HTR-8/SVneo (cell line): ENCODE measurements at regions not wholly inside any gene's neighbourhood (a gene's known extent, or its start where the extent isn't known, plus 50 kb on each side); places are given as distances from the start of the nearest gene placed in this dataset.
"Not testable (repeated sequence)": the region's sequence is repeated elsewhere in the genome, so short reads cannot be mapped to it uniquely, and the experiment has no call there.

Experiments used
- DNase-seq: peaks from one replicate; pipeline ENCODE4 v3.0.0; 2011; ENCODE audit warnings: low spot score, mixed read lengths; ENCODE audit not compliant: insufficient read length
- FAIRE-seq: peaks from 2 replicates; lab custom pipeline; 2011; peaks lifted over from hg19 to GRCh38; lab: Jason Lieb, UNC

GRCh38 chr9:91512235-91512634 is 88.6 kb upstream of the NFIL3 start:
- FAIRE-seq, DNase-seq: not testable (repeated sequence)

DNA sequence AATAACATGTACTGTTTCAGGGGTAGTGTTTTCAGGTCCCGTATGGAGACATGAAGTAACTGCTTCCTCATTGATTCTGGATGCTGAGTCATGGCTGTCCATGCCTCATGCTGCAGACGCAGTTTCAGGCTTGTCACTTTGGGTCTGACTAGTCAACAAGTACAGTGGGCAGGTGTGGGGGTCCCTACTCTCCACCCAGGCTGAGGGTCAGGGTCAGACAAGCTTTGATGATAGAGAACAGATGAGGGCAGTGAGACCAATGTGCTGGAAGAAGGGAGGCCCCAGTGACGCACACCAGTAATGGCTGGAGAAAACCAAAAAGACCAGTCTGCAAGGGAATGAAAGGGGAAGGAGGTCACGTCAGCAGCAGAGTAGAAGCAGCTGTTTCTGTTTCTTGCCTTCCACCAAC is 80.0 kb upstream of the NFIL3 start:
- no peak for DNase-seq
- FAIRE-seq = no peak

- FAIRE-seq (no peak), DNase-seq (no peak)
Measured at GRCh38 chr9:91502913-91503672, 79.5 kb upstream of the NFIL3 start.

GRCh38 chr9:91502475-91502874 is 78.8 kb upstream of the NFIL3 start:
- no peak for FAIRE-seq

DNA sequence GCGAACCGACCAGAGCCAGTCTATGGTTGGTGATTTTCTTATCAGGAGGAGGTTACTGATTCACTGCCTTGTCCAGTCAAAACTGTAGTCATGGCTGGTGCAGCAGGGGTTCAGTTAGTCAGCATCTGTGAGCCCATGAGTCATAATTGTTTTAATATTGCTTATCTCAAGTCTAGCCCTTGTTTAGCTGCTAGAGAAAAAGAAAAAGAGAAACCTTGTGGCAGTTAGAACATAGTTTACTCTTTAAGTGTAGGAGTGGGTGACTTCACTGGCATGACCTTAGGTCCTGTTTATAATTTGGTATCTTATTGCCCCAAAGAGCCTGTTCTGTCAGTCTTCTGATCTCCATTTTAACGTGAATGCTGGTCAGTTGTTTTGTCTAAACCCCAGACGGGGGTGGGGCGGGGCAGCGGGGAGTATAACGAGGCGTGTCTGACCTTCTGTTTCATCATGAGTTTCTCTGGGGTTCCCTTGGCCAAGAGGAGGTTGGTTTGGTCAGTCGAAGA is 76.9 kb upstream of the NFIL3 start:
- DNase-seq = no peak
- no peak for FAIRE-seq

More at GRCh38 chr9:91502475-91502874, 78.8 kb upstream of the NFIL3 start:
- no peak for DNase-seq

DNA sequence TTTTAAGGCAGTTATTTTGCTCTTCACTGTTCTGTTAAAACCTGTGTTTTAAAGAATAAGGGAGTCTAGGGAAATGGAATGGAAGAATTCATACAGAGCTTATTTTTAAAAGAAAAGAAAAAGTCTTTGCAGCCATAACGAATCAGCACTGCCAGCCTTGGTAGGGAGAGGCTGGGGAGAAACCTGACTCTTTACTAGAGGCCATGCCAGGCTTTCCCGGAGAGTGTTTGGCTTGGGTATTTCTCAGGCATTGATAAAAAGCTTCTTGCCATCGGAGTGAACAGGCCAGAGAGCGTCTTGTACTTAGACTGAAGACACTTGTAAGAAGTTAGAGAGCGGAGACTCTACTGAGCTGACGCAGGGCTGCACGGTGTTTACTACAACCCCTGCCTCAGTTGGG is 72.7 kb upstream of the NFIL3 start:
- FAIRE-seq = no peak
- DNase-seq = no peak

DNA sequence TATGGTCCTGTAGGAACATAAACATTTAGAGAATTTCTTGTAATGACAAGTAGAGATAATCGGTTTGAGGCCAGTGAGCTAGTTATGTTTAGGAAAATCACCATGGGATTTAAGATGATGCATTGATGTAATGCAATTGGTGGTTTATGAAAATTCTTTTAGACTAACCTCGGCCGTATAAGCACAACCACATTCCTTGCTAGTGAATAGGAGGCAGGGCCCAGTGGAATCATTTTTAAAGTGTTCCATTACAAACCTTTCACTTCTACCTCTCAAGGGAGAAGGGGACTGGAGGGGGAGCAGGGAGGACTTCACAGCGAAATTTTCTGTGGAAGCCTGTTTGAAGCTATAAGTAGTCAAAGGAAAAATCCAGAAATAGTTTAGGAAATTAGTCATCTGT is 71.8 kb upstream of the NFIL3 start:
- FAIRE-seq (no peak), DNase-seq (peak; percentile 33)

DNA sequence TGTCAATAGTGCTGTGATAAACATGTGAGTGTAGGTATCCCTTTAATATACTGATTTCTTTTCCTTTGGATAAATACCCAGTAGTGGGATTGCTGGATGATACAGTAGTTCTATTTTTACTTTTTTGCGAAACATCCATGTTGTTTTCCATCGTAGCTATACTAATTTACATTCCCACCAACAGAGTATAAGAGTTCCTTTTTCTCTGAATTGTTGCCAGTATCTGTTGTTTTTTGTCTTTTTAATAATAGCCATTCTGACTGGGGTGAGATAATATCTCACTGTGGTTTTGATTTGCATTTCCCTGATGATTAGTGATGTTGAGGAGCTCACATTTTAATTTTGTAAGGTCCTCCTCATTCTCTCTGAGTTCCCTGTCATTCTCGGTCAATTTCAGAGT is 71.1 kb upstream of the NFIL3 start:
- no peak for FAIRE-seq

DNA sequence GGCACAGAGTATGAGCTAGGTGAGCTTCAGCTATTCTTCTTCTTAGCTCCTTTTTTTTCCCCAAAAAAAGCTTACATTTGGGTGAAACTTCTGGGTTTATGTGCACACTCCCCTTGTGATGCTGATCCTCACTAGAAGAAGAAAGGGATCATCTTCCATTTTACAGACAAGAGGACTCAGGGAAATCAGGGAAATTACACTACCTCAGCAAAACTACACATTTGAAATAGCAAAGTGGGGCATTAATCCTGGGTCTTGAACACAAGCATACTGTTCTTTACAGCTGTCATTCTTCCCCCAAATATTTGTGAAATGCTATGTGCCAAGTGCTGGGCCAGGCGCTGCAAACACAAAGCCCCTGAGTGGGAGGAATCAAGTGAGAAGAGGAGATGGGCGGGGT is 68.6 kb upstream of the NFIL3 start:
- FAIRE-seq (no peak), DNase-seq (no peak)

More for the DNA sequence above, 71.1 kb upstream of the NFIL3 start:
- no peak for DNase-seq

- FAIRE-seq (no peak), DNase-seq (no peak)
Measured at GRCh38 chr9:91491624-91492023, 68.0 kb upstream of the NFIL3 start.

DNA sequence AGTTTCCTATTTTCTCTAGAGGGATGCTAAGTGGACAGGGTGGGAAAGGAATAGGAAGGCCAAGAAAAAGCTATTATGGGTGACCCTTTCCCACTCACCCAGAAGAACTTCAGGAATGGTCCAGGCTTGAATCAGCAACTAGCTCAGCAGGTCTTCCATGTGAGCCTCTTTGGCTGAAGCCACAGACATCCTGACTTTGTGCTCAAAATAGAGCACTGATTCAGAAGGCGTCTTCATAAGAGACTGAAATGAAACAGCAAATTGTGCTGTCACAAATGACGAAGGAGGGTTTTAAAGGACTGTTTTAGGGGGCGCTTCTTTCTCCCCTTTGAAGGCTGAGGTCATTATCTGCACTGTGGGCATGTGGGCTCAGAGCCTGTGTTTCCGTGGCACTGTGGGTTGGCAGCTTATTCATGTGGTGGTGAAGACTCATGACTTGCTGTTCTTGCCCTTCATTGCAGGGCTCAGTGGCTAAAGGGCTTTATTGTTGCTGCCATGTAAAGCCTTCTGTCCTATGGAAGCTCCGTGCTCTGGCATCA is 65.8 kb upstream of the NFIL3 start:
- DNase-seq (no peak), FAIRE-seq (no peak)

DNA sequence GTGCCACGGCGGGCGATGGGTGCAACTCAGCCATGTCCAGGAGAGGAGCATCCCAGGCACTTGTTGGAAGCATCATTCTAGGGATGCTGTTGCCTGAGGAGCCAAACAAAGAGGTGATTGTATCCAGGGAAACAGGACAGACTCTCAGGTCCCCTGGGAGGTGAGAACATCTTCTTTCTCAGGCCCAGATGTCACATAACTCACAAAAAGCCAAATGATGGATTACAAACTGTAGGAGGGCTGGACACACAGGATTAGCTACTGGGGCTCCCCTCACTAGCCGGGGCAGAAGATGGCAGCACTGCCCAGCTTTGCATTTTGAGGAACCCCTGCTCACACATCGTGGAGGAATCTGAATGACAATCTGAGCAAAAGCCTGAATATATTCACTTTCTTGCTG is 64.7 kb upstream of the NFIL3 start:
- no peak for FAIRE-seq

DNA sequence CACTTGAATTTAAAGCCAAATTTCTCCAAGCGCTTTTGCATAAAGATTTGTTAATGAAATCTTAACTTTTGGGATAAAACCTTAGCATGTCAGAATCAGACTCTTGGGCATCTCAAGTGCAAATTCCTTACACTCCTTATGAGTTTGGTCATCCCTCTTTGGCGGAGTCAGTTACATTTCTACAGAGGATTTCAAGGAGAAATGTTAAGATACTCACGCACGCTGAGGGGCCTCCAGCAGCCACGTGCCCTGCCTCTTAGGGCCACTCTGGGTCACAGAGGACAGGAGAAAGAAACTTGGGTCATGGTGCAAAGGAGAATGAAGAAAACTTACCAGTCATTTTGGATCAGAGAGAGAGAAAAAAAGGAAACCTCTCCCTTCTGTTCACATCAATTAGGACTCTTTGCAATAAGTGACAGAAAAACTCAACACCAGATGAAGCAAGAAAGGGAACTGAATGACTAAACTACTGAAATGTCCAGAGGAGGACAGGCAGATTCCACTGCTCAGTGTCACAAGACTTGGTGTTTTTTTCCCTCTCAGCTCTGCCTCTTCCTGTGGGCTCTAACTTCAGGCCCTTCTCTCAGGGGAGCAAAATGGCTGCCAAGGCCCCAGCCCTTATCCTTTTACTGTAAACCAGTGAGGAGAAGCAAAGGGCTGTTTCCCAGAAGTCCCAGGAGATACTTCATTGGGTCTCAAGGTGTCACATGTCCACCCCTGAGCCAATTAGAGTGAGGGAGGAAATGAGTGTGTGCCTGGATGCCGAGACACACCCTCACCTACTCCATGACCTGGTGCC is 63.3 kb upstream of the NFIL3 start:
- FAIRE-seq (peak; percentile 44), DNase-seq (peak; percentile 24)

More for the DNA sequence above, 64.7 kb upstream of the NFIL3 start:
- no peak for DNase-seq

- DNase-seq (no peak), FAIRE-seq (no peak)
Measured at GRCh38 chr9:91485006-91485405, 61.4 kb upstream of the NFIL3 start.

- no peak for FAIRE-seq
- DNase-seq = no peak
Measured at GRCh38 chr9:91483835-91484234, 60.2 kb upstream of the NFIL3 start.

DNA sequence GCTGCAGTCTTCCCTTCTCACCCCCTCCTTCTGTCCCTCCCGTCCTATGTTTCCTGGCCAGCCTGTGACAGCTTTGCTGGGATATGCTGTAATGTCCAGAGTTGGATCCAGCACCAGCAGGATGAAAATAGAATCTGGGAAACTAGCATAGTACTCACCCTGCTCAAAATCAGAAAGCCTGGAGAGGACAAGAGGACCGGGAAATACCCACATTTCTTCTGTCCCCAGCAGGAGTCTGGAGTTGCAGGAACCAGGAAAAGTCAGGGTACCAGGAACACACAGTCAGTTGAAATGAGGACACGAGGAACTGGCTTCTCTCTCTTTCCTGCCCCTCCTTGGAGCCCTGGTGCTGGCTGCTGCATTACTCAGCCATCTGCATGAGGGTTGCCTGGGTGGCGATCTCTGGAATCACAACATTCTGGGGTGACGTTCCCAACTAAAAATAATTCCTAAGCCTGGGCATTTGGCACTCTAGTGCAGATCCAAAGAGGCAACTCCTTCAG is 59.6 kb upstream of the NFIL3 start:
- DNase-seq = no peak
- FAIRE-seq = no peak

GRCh38 chr9:91481972-91482371 is 58.3 kb upstream of the NFIL3 start:
- FAIRE-seq = no peak

DNA sequence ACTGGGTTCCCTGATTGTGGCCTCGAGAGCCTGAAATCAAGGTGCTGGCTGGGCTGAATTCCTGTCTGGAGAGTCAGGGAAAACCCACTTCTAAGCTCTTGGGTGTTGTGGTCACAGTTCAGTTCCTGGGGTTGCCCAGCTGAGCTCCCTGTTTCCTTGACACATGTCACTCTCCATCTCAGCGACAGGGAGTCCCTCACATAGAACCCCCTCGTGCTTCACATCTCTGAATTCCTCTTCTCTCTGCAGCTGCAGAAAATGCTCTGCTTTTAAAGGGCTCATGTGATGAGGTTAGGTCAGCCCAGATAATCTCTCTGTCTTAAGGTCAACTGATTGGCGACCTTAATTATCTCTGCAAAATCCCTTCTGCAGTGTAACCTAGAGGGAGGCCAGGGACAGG is 53.5 kb upstream of the NFIL3 start:
- FAIRE-seq (no peak), DNase-seq (no peak)

More at GRCh38 chr9:91481972-91482371, 58.3 kb upstream of the NFIL3 start:
- DNase-seq = no peak

GRCh38 chr9:91474656-91475055 is 51.0 kb upstream of the NFIL3 start:
- DNase-seq (no peak), FAIRE-seq (no peak)
